ENCODE measurements at regions not wholly inside any gene's neighbourhood (a gene's known extent, or its start where the extent isn't known, plus 50 kb on each side); places are given as distances from the start of the nearest gene placed in this dataset.

DNA sequence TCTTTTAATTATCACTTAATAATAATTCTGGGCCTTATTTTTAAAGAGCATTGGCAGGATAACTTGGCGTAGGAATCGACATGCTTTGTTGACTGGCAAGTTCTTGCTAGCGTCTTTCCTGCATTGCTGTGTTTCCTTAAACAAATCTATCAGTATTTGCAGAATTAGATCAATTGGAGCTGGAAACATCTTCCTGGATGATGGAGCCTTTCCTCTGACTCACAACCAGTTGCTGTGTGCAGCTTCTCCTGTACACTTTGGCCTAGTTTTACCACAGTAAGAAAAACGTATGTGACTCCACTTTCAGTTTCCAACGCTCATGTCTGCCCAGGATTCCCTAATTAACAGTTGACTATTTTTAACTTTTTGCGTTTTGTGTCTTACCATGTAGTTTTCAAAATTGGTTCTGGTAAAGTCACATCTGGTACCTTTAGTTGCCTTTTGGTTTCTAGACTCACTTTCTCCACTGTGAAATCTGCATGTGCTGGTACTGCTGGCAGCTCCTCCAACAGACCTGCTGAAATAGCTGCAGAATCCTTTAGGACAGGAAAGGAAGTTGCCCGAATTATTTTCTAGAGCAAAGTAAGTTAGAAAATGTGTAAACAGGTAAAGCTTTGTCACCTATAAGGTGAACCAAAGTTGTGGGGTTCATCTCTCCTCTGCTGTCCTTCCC, 553.2 kb upstream of the FAT1 start:
- TF ChIP-seq POLR2A (IDR thresholded peaks at IDR 0.05; ENCODE audit: low read depth, low read length) (no peak), BHLHE40 (IDR thresholded peaks at IDR 0.05; ENCODE audit: low read depth, low read length) (no peak), USF2 (IDR thresholded peaks at IDR 0.05; ENCODE audit: low read depth, low read length) (no peak), MXI1 (IDR thresholded peaks at IDR 0.05; ENCODE audit: borderline replicate concordance, low read depth, low read length) (no peak)
- TF ChIP-seq, protein P1, sequence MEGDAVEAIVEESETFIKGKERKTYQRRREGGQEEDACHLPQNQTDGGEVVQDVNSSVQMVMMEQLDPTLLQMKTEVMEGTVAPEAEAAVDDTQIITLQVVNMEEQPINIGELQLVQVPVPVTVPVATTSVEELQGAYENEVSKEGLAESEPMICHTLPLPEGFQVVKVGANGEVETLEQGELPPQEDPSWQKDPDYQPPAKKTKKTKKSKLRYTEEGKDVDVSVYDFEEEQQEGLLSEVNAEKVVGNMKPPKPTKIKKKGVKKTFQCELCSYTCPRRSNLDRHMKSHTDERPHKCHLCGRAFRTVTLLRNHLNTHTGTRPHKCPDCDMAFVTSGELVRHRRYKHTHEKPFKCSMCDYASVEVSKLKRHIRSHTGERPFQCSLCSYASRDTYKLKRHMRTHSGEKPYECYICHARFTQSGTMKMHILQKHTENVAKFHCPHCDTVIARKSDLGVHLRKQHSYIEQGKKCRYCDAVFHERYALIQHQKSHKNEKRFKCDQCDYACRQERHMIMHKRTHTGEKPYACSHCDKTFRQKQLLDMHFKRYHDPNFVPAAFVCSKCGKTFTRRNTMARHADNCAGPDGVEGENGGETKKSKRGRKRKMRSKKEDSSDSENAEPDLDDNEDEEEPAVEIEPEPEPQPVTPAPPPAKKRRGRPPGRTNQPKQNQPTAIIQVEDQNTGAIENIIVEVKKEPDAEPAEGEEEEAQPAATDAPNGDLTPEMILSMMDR (conservative IDR thresholded peaks at IDR 0.05; ENCODE audit: low read depth, low read length) = no peak
